Spleen (tissue), 7 donors: ENCODE measurements at regions not wholly inside any gene's neighbourhood (a gene's known extent, or its start where the extent isn't known, plus 50 kb on each side); places are given as distances from the start of the nearest gene placed in this dataset.

ENCODE experiments used
- CTCF ChIP-seq, 11 experiments: fragments of 200-600 bp in 7 of 11; fragments of 450-650 bp in 4 of 11; sonication (generic) in 4 of 11; IDR thresholded peaks in 8 of 11; conservative IDR thresholded peaks in 3 of 11; 1 replicate in 7 of 11; 2 replicates in 4 of 11; pipeline versions ENCODE4 v1.4.0 to v1.8.0; 2016 to 2021; ENCODE audit warnings: antibody characterized with exemption in 11 of 11, inconsistent platforms in 4 of 11, mild to moderate bottlenecking in 1 of 11
- POLR2A ChIP-seq, 3 donors: fragments of 450-650 bp; IDR thresholded peaks; one replicate each; pipeline ENCODE4 v1.5.1; 2017; ENCODE audit warnings: antibody characterized with exemption in 3 of 3, mild to moderate bottlenecking in 1 of 3
- POLR2AphosphoS5 ChIP-seq, 3 donors: sonication (generic); formaldehyde crosslinking; IDR thresholded peaks; one replicate each; pipeline ENCODE4 v1.5.1; 2017; ENCODE audit warnings: antibody characterized with exemption in 3 of 3
- donor health status: DM: no; HTN: no; CAD: no; lungs with moderate emphysema.
- donor health status: DM: no; HTN: no; CAD: no.
- donor health status: DM: no; HTN: no; CAD: no.

DNA sequence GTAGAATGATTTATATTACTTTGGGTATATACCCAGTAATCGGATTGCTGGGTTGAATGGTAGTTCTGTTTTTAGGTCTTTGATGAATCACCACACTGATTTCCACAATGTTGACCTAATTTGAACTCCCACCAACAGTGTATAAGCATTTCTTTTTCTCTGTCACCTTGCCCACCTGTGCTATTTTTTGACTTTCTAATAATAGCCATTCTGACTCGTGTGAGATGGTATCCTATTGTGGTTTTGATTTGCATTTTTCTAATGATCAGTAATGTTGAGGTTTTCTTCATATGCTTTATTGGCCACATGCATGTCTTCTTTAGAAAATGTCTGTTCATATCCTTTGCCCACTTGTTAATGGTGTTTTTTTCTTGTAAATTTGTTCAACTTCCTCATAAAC, 340.8 kb downstream of the PLOD2 start:
- TF ChIP-seq CTCF (IDR thresholded peaks at IDR 0.05 in 8 of 11, conservative IDR thresholded peaks at IDR 0.05 in 3 of 11): no peak
- no peak for TF ChIP-seq POLR2A (IDR thresholded peaks at IDR 0.05)
- TF ChIP-seq POLR2AphosphoS5 (IDR thresholded peaks at IDR 0.05): no peak
